Upper lobe of left lung (tissue), 4 donors: ENCODE measurements at regions not wholly inside any gene's neighbourhood (a gene's known extent, or its start where the extent isn't known, plus 50 kb on each side); places are given as distances from the start of the nearest gene placed in this dataset.

Source experiments
- CTCF ChIP-seq, 6 experiments: fragments of 450-650 bp in 4 of 6; fragments of 200-600 bp in 2 of 6; sonication (generic) in 2 of 6; IDR thresholded peaks; one replicate each; pipeline ENCODE4 v1.5.1; 2016 to 2019; ENCODE audit warnings: antibody characterized with exemption in 6 of 6
- EP300 ChIP-seq, 4 donors: sonication (generic); formaldehyde crosslinking; IDR thresholded peaks; one replicate each; pipeline ENCODE4 v1.5.1; 2017; ENCODE audit warnings: antibody characterized with exemption in 4 of 4, control low read depth in 2 of 4
- POLR2A ChIP-seq, 4 donors: fragments of 450-650 bp; IDR thresholded peaks; one replicate each; pipeline ENCODE4 v1.5.1; 2016 to 2017; ENCODE audit warnings: antibody characterized with exemption in 4 of 4, mild to moderate bottlenecking in 2 of 4

- no peak for TF ChIP-seq CTCF (IDR thresholded peaks at IDR 0.05)
- TF ChIP-seq POLR2A (IDR thresholded peaks at IDR 0.05), result no peak
- no peak for TF ChIP-seq EP300 (IDR thresholded peaks at IDR 0.05)
These were observed 159.9 kb upstream of the MGMT start for GRCh38 chr10:129307141-129307540.
